ENCODE measurements at regions not wholly inside any gene's neighbourhood (a gene's known extent, or its start where the extent isn't known, plus 50 kb on each side); places are given as distances from the start of the nearest gene placed in this dataset.
"Not testable (repeated sequence)": the region's sequence is repeated elsewhere in the genome, so short reads cannot be mapped to it uniquely, and the experiment has no call there.

DNA sequence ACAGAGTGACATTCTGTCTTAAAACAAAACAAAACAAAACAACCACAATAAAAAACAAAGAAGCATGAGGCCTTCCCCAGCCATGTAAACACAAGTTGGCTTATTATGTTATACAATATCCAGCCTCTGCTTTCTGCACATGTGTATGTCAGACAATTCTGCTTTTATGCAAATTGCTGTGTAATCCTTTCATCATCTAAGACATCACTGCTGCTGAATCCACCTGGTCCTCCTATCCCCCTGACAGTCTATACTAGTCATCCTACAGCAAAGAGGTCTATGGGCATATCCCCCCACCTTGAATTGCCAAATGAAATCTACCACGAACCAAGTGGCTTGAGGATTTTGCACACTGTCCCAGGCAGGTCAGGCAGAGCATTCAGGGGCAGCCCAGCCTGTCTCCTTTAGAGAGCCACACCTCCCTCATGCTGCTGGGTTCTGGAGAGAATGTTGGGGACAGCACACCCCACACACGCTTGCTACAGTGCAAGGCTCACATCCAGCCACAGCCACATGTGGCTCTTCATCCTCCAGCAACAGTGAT, 339.6 kb upstream of the CDH5 start:
- no peak overlapping the region for H3K4me3 ChIP-seq (ENCODE audit: low read depth, low read length)
- no peak for DNase-seq (ENCODE audit: low read depth)
- TF ChIP-seq, protein P1, sequence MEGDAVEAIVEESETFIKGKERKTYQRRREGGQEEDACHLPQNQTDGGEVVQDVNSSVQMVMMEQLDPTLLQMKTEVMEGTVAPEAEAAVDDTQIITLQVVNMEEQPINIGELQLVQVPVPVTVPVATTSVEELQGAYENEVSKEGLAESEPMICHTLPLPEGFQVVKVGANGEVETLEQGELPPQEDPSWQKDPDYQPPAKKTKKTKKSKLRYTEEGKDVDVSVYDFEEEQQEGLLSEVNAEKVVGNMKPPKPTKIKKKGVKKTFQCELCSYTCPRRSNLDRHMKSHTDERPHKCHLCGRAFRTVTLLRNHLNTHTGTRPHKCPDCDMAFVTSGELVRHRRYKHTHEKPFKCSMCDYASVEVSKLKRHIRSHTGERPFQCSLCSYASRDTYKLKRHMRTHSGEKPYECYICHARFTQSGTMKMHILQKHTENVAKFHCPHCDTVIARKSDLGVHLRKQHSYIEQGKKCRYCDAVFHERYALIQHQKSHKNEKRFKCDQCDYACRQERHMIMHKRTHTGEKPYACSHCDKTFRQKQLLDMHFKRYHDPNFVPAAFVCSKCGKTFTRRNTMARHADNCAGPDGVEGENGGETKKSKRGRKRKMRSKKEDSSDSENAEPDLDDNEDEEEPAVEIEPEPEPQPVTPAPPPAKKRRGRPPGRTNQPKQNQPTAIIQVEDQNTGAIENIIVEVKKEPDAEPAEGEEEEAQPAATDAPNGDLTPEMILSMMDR (conservative IDR thresholded peaks at IDR 0.05; ENCODE audit: low read depth, low read length), result no peak

DNA sequence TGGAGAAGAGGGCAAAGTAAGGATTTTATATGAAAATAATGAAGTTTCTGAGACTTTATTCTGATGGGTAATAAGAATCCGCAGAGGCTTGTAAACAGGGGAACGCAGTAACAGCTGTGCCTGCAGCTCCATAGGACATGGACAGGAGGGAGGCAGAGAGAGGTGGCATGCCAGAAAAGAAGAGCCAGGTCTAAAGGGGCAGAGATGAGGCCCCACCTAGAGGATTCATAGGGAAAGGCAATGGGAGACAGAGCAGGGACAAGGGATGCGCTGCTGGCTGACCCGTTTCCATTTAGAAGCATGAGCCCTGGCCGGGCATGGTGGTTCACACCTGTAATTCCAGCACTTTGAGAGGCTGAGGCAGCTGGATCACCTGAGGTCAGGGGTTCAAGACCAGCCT, 340.3 kb upstream of the CDH5 start:
- no peak overlapping the region for H3K4me3 ChIP-seq (ENCODE audit: low read depth, low read length)
- peak; percentile 59 for DNase-seq (ENCODE audit: low read depth)
- TF ChIP-seq, protein P1 (conservative IDR thresholded peaks at IDR 0.05; ENCODE audit: low read depth, low read length), result peak; percentile 68

GRCh38 chr16:66025751-66026150, 340.7 kb upstream of the CDH5 start:
- no peak overlapping the region for H3K4me3 ChIP-seq (ENCODE audit: low read depth, low read length)
- DNase-seq (ENCODE audit: low read depth), result no peak
- TF ChIP-seq, protein P1 (conservative IDR thresholded peaks at IDR 0.05; ENCODE audit: low read depth, low read length), result no peak

DNA sequence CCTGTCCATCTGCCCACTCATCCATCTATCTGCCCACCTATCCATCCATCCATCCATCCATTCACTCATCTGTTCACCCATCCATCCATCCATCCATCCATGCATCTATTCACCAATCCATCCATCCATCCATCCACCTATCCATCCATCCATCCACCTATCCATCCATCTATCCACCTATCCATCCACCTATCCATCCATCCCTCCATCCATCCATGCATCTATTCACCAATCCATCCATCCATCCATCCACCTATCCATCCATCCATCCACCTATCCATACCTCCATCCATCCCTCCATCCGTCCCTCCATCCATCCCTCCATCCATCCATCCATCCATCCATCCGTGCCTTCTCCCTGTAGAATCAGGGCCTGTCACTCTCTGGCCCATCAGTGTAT, 341.9 kb upstream of the CDH5 start:
- not testable (repeated sequence) for H3K4me3 ChIP-seq (ENCODE audit: low read depth, low read length); DNase-seq (ENCODE audit: low read depth)

DNA sequence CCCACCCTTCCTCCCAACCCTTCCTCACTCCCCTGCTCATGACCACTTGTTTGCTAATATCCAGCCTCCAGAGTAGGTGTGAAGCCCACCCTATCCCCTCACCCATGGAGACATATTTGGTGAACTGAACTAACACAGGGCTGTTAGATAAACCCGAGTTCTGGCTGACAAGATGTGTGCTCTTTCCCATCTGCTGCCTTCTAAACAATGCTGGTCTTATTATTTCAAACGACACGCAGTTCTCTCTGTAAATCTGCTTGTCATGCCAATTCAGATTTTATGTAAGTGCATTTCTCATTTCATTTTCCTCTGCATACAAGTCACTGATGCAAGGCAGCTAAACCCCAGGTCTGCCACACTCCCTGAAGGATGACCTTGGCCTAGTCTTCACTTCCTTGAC, 343.0 kb upstream of the CDH5 start:
- TF ChIP-seq, protein P1 (conservative IDR thresholded peaks at IDR 0.05; ENCODE audit: low read depth, low read length), result no peak
- no peak for DNase-seq (ENCODE audit: low read depth)
- H3K4me3 ChIP-seq (ENCODE audit: low read depth, low read length), result no peak overlapping the region

DNA sequence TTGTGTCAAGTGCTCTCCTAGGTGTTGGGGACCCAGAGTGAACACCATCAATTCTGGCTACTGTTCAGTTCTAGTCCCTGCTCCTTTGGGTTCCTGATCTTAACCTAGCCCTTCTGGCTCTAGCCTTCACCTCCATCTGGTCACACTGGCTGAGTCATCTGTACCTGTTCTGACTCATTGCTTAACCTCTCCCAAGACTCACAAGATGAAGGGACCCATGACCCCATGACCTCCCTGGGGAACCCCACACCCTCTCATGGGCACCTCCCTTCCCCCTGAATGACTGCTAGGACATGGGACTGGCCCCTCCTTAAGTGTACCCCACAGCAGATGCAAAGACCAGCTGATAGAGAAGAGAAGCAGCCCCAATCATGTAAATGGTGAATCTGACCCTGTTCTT, 345.8 kb upstream of the CDH5 start:
- no peak overlapping the region for H3K4me3 ChIP-seq (ENCODE audit: low read depth, low read length)
- peak; percentile 53 for DNase-seq (ENCODE audit: low read depth)
- TF ChIP-seq, protein P1 (conservative IDR thresholded peaks at IDR 0.05; ENCODE audit: low read depth, low read length), result no peak

DNA sequence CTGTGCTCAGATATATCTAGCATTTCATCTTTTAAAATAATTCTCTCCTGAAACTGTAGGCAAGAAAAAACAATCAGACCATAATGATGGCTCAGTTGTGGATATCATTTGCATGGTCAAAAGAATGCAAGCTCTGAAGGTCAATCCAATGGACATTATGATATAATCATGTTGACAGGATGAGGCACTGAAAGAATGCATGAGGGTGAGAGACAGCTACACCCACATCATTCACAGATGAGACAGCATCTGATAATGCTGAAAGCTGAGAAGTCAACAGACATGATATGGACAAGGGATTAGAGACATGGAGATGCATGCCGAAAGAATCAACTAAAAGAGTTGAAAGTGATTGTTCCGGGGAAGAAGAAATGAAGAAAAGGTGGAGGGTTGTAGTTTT, 346.4 kb upstream of the CDH5 start:
- H3K4me3 ChIP-seq (ENCODE audit: low read depth, low read length), result no peak overlapping the region
- TF ChIP-seq, protein P1 (conservative IDR thresholded peaks at IDR 0.05; ENCODE audit: low read depth, low read length), result no peak
- peak; percentile 60 for DNase-seq (ENCODE audit: low read depth)

DNA sequence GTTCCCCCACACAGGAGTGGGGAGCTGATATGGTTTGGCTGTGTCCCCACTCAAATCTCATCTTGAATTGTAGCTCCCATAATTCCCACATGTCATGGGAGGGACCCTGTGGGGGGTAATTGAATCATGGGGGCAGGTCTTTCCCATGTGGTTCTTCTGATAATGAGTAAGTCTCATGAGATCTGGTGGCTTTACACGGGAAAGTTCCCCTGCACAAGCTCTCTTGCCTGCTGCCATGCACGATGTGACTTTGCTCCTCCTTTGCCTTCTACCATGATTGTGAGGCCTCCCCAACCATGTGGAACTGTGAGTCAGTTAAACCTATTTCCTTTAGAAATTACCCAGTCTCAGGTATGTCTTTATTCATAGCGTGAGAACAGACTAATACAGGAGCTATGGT, 347.0 kb upstream of the CDH5 start:
- DNase-seq (ENCODE audit: low read depth); H3K4me3 ChIP-seq (ENCODE audit: low read depth, low read length): not testable (repeated sequence)

All from choroid plexus epithelial cell (primary cell).